GM12878 (cell line): ENCODE measurements at regions not wholly inside any gene's neighbourhood (a gene's known extent, or its start where the extent isn't known, plus 50 kb on each side); places are given as distances from the start of the nearest gene placed in this dataset.

ENCODE experiments used
- ATAC-seq: fragments of 200-7000 bp; cut with Tn5 transposase; 3 replicates; pipeline ENCODE4 v1.9.1; 2020; ENCODE audit warnings: mild to moderate bottlenecking, moderate library complexity
- BruUV-seq: library from RNA; stranded (reverse); fragments of 400-500 nt; replicated peaks from 2 replicates; lab custom pipeline; 2021; lab: Mats Ljungman, UMichigan
- CTCF ChIA-PET: fragments of 300-600 bp; sonication (Branson Sonifier 250); formaldehyde crosslinking; extraction: SDS; loops from one replicate; lab custom pipeline; 2021; ENCODE audit warnings: inconsistent platforms; lab: Yijun Ruan, JAX
- POLR2A ChIA-PET: fragments of 350-600 bp; formaldehyde crosslinking; extraction: SDS; loops from one replicate; lab custom pipeline; 2021; ENCODE audit warnings: inconsistent platforms; lab: Charles Lee
- RAD21 ChIA-PET: fragments of 300-600 bp; sonication (Branson Sonifier 250); formaldehyde crosslinking; loops from one replicate; lab custom pipeline; 2023; ENCODE audit warnings: antibody characterized with exemption; ENCODE audit not compliant: unreplicated experiment; lab: Charles Lee
- SMC1A ChIA-PET: fragments of 300-600 bp; sonication (Branson Sonifier 250); formaldehyde crosslinking; loops from one replicate; lab custom pipeline; 2023; ENCODE audit not compliant: unreplicated experiment, uncharacterized antibody; lab: Charles Lee
- DNase-seq: peaks from one replicate; pipeline ENCODE4 v3.0.0-alpha.2; 2011; ENCODE audit warnings: low read depth, low spot score
- FAIRE-seq: peaks from 3 replicates; lab custom pipeline; 2011; peaks lifted over from hg19 to GRCh38; lab: Jason Lieb, UNC
- H2AFZ ChIP-seq: 2 replicates; pipeline ENCODE4 v1.6.0; 2011; ENCODE audit warnings: low read depth, low read length, control low read depth; ENCODE audit not compliant: control insufficient read depth
- H3K27ac ChIP-seq: 2 replicates; pipeline ENCODE4 v1.5.1; 2011; ENCODE audit warnings: control low read depth; ENCODE audit not compliant: control insufficient read depth, insufficient read depth
- H3K27me3 ChIP-seq, 2 experiments: replicated peaks in 1 of 2; 2 replicates each; pipeline versions ENCODE4 v1.6.0 to v1.6.1; 2011; ENCODE audit warnings: low read length in 1 of 2; ENCODE audit not compliant: control insufficient read depth in 2 of 2, insufficient read depth in 2 of 2
- H3K36me3 ChIP-seq, 2 experiments: 2 replicates each; pipeline ENCODE4 v1.5.1; 2011; ENCODE audit warnings: low read length in 1 of 2; ENCODE audit not compliant: control insufficient read depth in 2 of 2, insufficient read depth in 2 of 2
- H3K4me1 ChIP-seq: 2 replicates; pipeline ENCODE4 v1.6.1; 2011; ENCODE audit warnings: mild to moderate bottlenecking, low read length, moderate library complexity, mixed read lengths; ENCODE audit not compliant: control insufficient read depth, insufficient read depth
- H3K4me2 ChIP-seq: 2 replicates; pipeline ENCODE4 v1.6.0; 2011; ENCODE audit warnings: control low read depth; ENCODE audit not compliant: control insufficient read depth, insufficient read depth
- H3K4me3 ChIP-seq: fragments of 200-600 bp; sonication (generic); 2 replicates; pipeline ENCODE4 v1.5.1; 2016
- H3K79me2 ChIP-seq: 2 replicates; pipeline ENCODE4 v1.6.0; 2011; ENCODE audit warnings: low read length; ENCODE audit not compliant: control insufficient read depth, insufficient read depth
- H3K9ac ChIP-seq: 2 replicates; pipeline ENCODE4 v1.8.0; 2011; ENCODE audit warnings: low read length, control low read depth, mixed read lengths; ENCODE audit not compliant: control insufficient read depth, insufficient read depth
- H3K9me3 ChIP-seq: replicated peaks from 3 replicates; pipeline ENCODE4 v1.5.1; 2011; ENCODE audit warnings: mild to moderate bottlenecking, low read length; ENCODE audit not compliant: control insufficient read depth, insufficient read depth
- H4K20me1 ChIP-seq: 2 replicates; pipeline ENCODE4 v1.6.0; 2011; ENCODE audit not compliant: control insufficient read depth, insufficient read depth
- CTCF ChIP-seq, 3 experiments: IDR thresholded peaks in 2 of 3; conservative IDR thresholded peaks in 1 of 3; 2 replicates each; pipeline ENCODE4 v1.5.1; 2011; ENCODE audit warnings: low read depth in 3 of 3, low read length in 3 of 3, mild to moderate bottlenecking in 3 of 3, control low read depth in 2 of 3, moderate library complexity in 2 of 3, inconsistent platforms in 1 of 3, mixed read lengths in 1 of 3; ENCODE audit not compliant: control insufficient read depth in 2 of 3, insufficient read depth in 1 of 3; ENCODE audit errors: extremely low read depth in 1 of 3
- IKZF1 ChIP-seq: fragments of 450-650 bp; conservative IDR thresholded peaks from 2 replicates; pipeline ENCODE4 v1.6.1; 2017; ENCODE audit warnings: antibody characterized with exemption, mild to moderate bottlenecking
- KAT2A ChIP-seq: conservative IDR thresholded peaks from 2 replicates; pipeline ENCODE4 v1.6.1; 2011; ENCODE audit warnings: low read depth, low read length; ENCODE audit not compliant: control insufficient read depth
- MYB ChIP-seq: fragments of 150-350 bp; IDR thresholded peaks from 2 replicates; pipeline ENCODE4 v1.6.1; 2014; ENCODE audit warnings: mild to moderate bottlenecking, low read depth, low read length, borderline replicate concordance
- TCF3 ChIP-seq: IDR thresholded peaks from 2 replicates; pipeline ENCODE4 v1.6.1; 2012; ENCODE audit warnings: low read depth, mild to moderate bottlenecking, low read length, borderline replicate concordance; ENCODE audit not compliant: insufficient read depth
- ZNF687 ChIP-seq: fragments of 450-650 bp; IDR thresholded peaks from 2 replicates; pipeline ENCODE4 v1.6.1; 2017; ENCODE audit warnings: mild to moderate bottlenecking, moderate library complexity
- WGBS: methylation state at CpG from one replicate; pipeline ENCODE4 v1.1.6; 2016; ENCODE audit warnings: low lambda C conversion rate; ENCODE audit not compliant: insufficient replicate concordance, insufficient coverage; ENCODE audit errors: missing lambda C conversion rate; 5-methylcytosine and 5-hydroxymethylcytosine counted together
- in situ Hi-C: fragments of 300-500 bp; cut with MboI; formaldehyde crosslinking; loops from 9 replicates; pipeline ENCODE4 v1.14.3; 2018; ENCODE audit warnings: mixed read lengths
- intact Hi-C: fragments of 100-400 bp; cut with micrococcal nuclease; formaldehyde crosslinking; loops from one replicate; pipeline ENCODE4 v1.14.2; 2022; ENCODE audit not compliant: unreplicated experiment

DNA sequence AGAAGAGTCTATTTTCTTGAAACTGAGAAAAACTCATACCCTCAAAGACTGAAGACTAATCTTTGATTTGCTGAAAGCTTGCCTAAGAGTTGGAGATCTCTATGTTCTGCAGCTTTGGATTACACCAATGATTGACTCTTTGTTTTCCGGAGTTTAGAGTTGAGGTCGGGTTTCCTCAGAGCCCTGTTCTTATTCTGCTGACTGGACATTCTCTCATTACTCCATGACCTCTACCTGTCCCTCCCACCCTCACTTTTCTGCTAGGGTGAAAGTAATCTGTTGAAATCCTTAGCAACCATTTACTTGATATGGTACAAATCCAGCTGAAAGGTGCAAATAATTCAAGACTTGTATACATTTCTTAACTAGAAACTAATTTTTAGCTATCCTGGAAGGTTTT is 421.5 kb upstream of the FRG1 start:
- POLR2A ChIA-PET, result no interaction called here
- whole genome bisulfite sequencing, result 42% methylated on average over 2 of the region's 2 CpGs
- no peaks in the 10 kb centered on the region for H3K4me1 ChIP-seq
- H2AFZ ChIP-seq, result no peak overlapping the region
- H4K20me1 ChIP-seq, result no peaks in the 10 kb centered on the region
- DNase-seq (no peak), ATAC-seq (no peak), FAIRE-seq (no peak)
- TF ChIP-seq MYB (no peak), CTCF (IDR thresholded peaks at IDR 0.05 in 2 of 3, conservative IDR thresholded peaks at IDR 0.05 in 1 of 3; ENCODE audit: control insufficient read depth in 2 of 3, extremely low read depth in 1 of 3, insufficient read depth in 1 of 3, low read depth in 3 of 3, low read length in 3 of 3) (no peak), ZNF687 (no peak), TCF3 (no peak), IKZF1 (no peak), KAT2A (no peak)
- SMC1A ChIA-PET, result no interaction called here
- no peak overlapping the region for H3K4me2 ChIP-seq
- no peak overlapping the region for H3K4me3 ChIP-seq
- no peaks in the 10 kb centered on the region for H3K36me3 ChIP-seq
- BruUV-seq, result no TSS peak
- H3K27ac ChIP-seq, result no peak overlapping the region
- no peaks in the 10 kb centered on the region for H3K79me2 ChIP-seq
- H3K9me3 ChIP-seq, result no peaks in the 10 kb centered on the region; the same call in 2 of the 3 replicates
- RAD21 ChIA-PET, result no interaction called here
- no peak overlapping the region for H3K9ac ChIP-seq
- in situ Hi-C loops (no loop called here), intact Hi-C loops (no loop called here)
- CTCF ChIA-PET, result no interaction called here
- H3K27me3 ChIP-seq, result no peaks in the 10 kb centered on the region
